Neuronal stem cell (in vitro differentiated cells): ENCODE measurements at regions not wholly inside any gene's neighbourhood (a gene's known extent, or its start where the extent isn't known, plus 50 kb on each side); places are given as distances from the start of the nearest gene placed in this dataset.

Source experiments
- DNase-seq: peaks from one replicate; pipeline ENCODE4 v3.0.0-alpha.2; 2013; ENCODE audit warnings: low spot score
- H2AFZ ChIP-seq: one replicate; pipeline ENCODE4 v1.6.1; 2013; ENCODE audit warnings: mild to moderate bottlenecking, low read length, inconsistent platforms
- H2AK5ac ChIP-seq: 2 replicates; pipeline ENCODE4 v1.6.1; 2013; ENCODE audit warnings: low read depth, mild to moderate bottlenecking, inconsistent platforms, low read length, moderate library complexity, mixed read lengths
- H2BK120ac ChIP-seq: 2 replicates; pipeline ENCODE4 v1.6.1; 2013; ENCODE audit warnings: low read depth, mild to moderate bottlenecking, inconsistent platforms, low read length, moderate library complexity, mixed read lengths
- H2BK12ac ChIP-seq: one replicate; pipeline ENCODE4 v1.6.1; 2013; ENCODE audit warnings: low read length, inconsistent platforms
- H2BK15ac ChIP-seq: 2 replicates; pipeline ENCODE4 v1.6.1; 2013; ENCODE audit warnings: mild to moderate bottlenecking, low read length, inconsistent platforms, mixed read lengths
- H2BK5ac ChIP-seq: one replicate; pipeline ENCODE4 v1.6.1; 2013; ENCODE audit warnings: inconsistent platforms, mild to moderate bottlenecking, low read length, moderate library complexity
- H3K14ac ChIP-seq: one replicate; pipeline ENCODE4 v1.6.1; 2013; ENCODE audit warnings: low read length, inconsistent platforms
- H3K18ac ChIP-seq: 2 replicates; pipeline ENCODE4 v1.6.1; 2013; ENCODE audit warnings: low read length, inconsistent platforms
- H3K23ac ChIP-seq: 2 replicates; pipeline ENCODE4 v1.6.1; 2013; ENCODE audit warnings: low read depth, mild to moderate bottlenecking, mixed read lengths, low read length, inconsistent platforms; ENCODE audit not compliant: poor library complexity
- H3K27ac ChIP-seq: replicated peaks from 3 replicates; pipeline ENCODE4 v1.5.1; 2013; ENCODE audit warnings: low read length, inconsistent platforms
- H3K27me3 ChIP-seq, 3 experiments: 2 replicates each; pipeline ENCODE4 v1.6.1; 2013; ENCODE audit warnings: low read length in 3 of 3, mild to moderate bottlenecking in 2 of 3, inconsistent platforms in 1 of 3, low read depth in 1 of 3, mixed read lengths in 1 of 3, moderate library complexity in 1 of 3; ENCODE audit not compliant: control insufficient read depth in 3 of 3, insufficient read depth in 3 of 3
- H3K36me3 ChIP-seq, 2 donors: replicated peaks in 1 of 2; 2 replicates each; pipeline ENCODE4 v1.6.1; 2013; ENCODE audit warnings: low read length in 2 of 2; ENCODE audit not compliant: control insufficient read depth in 2 of 2, insufficient read depth in 2 of 2
- H3K4ac ChIP-seq: 2 replicates; pipeline ENCODE4 v1.6.1; 2013; ENCODE audit warnings: inconsistent platforms, mild to moderate bottlenecking, low read length, moderate library complexity
- H3K4me1 ChIP-seq, 2 donors: 1 replicate in 1 of 2; 2 replicates in 1 of 2; pipeline ENCODE4 v1.6.1; 2013; ENCODE audit warnings: low read length in 2 of 2, low read depth in 1 of 2; ENCODE audit not compliant: control insufficient read depth in 2 of 2, insufficient read depth in 1 of 2
- H3K4me2 ChIP-seq: one replicate; pipeline ENCODE4 v1.6.1; 2013; ENCODE audit warnings: mild to moderate bottlenecking, low read length, inconsistent platforms; ENCODE audit not compliant: insufficient read depth, poor library complexity, severe bottlenecking
- H3K4me3 ChIP-seq, 2 donors: 2 replicates each; pipeline ENCODE4 v1.5.1; 2013; ENCODE audit warnings: low read length in 2 of 2, mild to moderate bottlenecking in 2 of 2, inconsistent platforms in 1 of 2, moderate library complexity in 1 of 2
- H3K79me1 ChIP-seq: one replicate; pipeline ENCODE4 v1.6.1; 2013; ENCODE audit warnings: low read depth, mild to moderate bottlenecking, inconsistent platforms, low read length, moderate library complexity
- H3K9ac ChIP-seq: one replicate; pipeline ENCODE4 v1.6.1; 2013; ENCODE audit warnings: mild to moderate bottlenecking, low read depth, low read length, inconsistent platforms; ENCODE audit not compliant: poor library complexity
- H3K9me3 ChIP-seq, 2 donors: replicated peaks in 1 of 2; 2 replicates each; pipeline versions ENCODE3 to v1.6.1; 2013; ENCODE audit warnings: low read length in 2 of 2, mild to moderate bottlenecking in 2 of 2, inconsistent platforms in 1 of 2, low read depth in 1 of 2, mixed read lengths in 1 of 2, moderate library complexity in 1 of 2; ENCODE audit not compliant: control insufficient read depth in 2 of 2, insufficient read depth in 1 of 2
- H4K8ac ChIP-seq: one replicate; pipeline ENCODE4 v1.6.1; 2013; ENCODE audit warnings: low read depth, mild to moderate bottlenecking, inconsistent platforms, low read length, moderate library complexity
- H4K91ac ChIP-seq: one replicate; pipeline ENCODE4 v1.6.1; 2013; ENCODE audit warnings: low read length, low read depth, mild to moderate bottlenecking, inconsistent platforms; ENCODE audit not compliant: poor library complexity
- WGBS, 2 donors: extraction: QIAGEN DNeasy Blood & Tissue Kit; methylation state at CpG; one replicate each; pipeline ENCODE4 v1.1.7; 2013; ENCODE audit warnings: missing lambda C conversion rate in 2 of 2, mixed read lengths in 1 of 2; ENCODE audit not compliant: insufficient read length in 2 of 2, insufficient replicate concordance in 1 of 2; ENCODE audit errors: extremely low coverage in 2 of 2; 5-methylcytosine and 5-hydroxymethylcytosine counted together

GRCh38 chr9:38207247-38207778, 138.3 kb upstream of the SHB start:
- DNase-seq: no peak
- Histone ChIP-seq H2BK15ac (no peak overlapping the region), H3K14ac (no peak overlapping the region)

GRCh38 chr9:38205279-38205678, 136.3 kb upstream of the SHB start:
- peaks cover 0 to 5% of the 10 kb centered on the region in 2 donors for H3K9me3 ChIP-seq

More at GRCh38 chr9:38207247-38207778, 138.3 kb upstream of the SHB start:
- no peak overlapping the region for H4K91ac ChIP-seq
- WGBS, 2 donors: no CpG with 5 or more reads among the region's 3 CpGs
- peaks cover 3 to 11% of the 10 kb centered on the region in 2 donors for H3K4me1 ChIP-seq
- H2BK5ac ChIP-seq: no peak overlapping the region
- no peak overlapping the region for H3K27ac ChIP-seq
- no peak overlapping the region for H2BK120ac ChIP-seq
- H3K9ac ChIP-seq: no peak overlapping the region
- H3K9me3 ChIP-seq: peaks cover 0 to 5% of the 10 kb centered on the region in 2 donors
- no peak overlapping the region for H3K4me3 ChIP-seq
- H2BK12ac ChIP-seq: no peak overlapping the region
- no peaks in the 10 kb centered on the region for H3K79me1 ChIP-seq
- H3K4me2 ChIP-seq: no peak overlapping the region
- H4K8ac ChIP-seq: no peak overlapping the region
- H3K27me3 ChIP-seq: no peaks in the 10 kb centered on the region
- H3K36me3 ChIP-seq: no peaks in the 10 kb centered on the region
- no peak overlapping the region for H3K4ac ChIP-seq
- no peak overlapping the region for H2AFZ ChIP-seq
- H3K18ac ChIP-seq: no peak overlapping the region
- no peak overlapping the region for H3K23ac ChIP-seq
- no peak overlapping the region for H2AK5ac ChIP-seq

GRCh38 chr9:38202336-38202938, 133.4 kb upstream of the SHB start:
- no peak for DNase-seq
- H3K23ac ChIP-seq: no peak overlapping the region
- H2AFZ ChIP-seq: no peak overlapping the region
- no peaks in the 10 kb centered on the region for H3K36me3 ChIP-seq
- no peak overlapping the region for H4K91ac ChIP-seq
- no peak overlapping the region for H2BK120ac ChIP-seq
- no peaks in the 10 kb centered on the region for H3K27me3 ChIP-seq
- no peak overlapping the region for H3K9ac ChIP-seq
- no peak overlapping the region for H3K18ac ChIP-seq
- no peak overlapping the region for H2BK5ac ChIP-seq
- WGBS, 2 donors: no CpG with 5 or more reads among the region's 7 CpGs
- no peak overlapping the region for H2AK5ac ChIP-seq
- H3K14ac ChIP-seq: no peak overlapping the region
- H3K9me3 ChIP-seq: peaks cover 0 to 3% of the 10 kb centered on the region in 2 donors
- no peak overlapping the region for H3K27ac ChIP-seq
- H2BK12ac ChIP-seq: no peak overlapping the region
- H3K4ac ChIP-seq: no peak overlapping the region
- no peaks in the 10 kb centered on the region for H3K79me1 ChIP-seq
- no peak overlapping the region for H3K4me2 ChIP-seq
- no peak overlapping the region for H4K8ac ChIP-seq
- no peak overlapping the region for H3K4me3 ChIP-seq
- H2BK15ac ChIP-seq: no peak overlapping the region
- H3K4me1 ChIP-seq: peaks cover 0 to 11% of the 10 kb centered on the region in 2 donors

More at GRCh38 chr9:38205279-38205678, 136.3 kb upstream of the SHB start:
- Histone ChIP-seq H3K36me3 (no peaks in the 10 kb centered on the region), H3K27ac (no peak overlapping the region), H3K18ac (no peak overlapping the region), H3K4ac (no peak overlapping the region), H3K4me3 (no peak overlapping the region), H2AK5ac (no peak overlapping the region), H2BK120ac (no peak overlapping the region), H3K27me3 (no peaks in the 10 kb centered on the region), H2BK5ac (no peak overlapping the region), H2BK12ac (no peak overlapping the region), H2AFZ (no peak overlapping the region), H3K9ac (no peak overlapping the region), H3K4me2 (no peak overlapping the region), H3K79me1 (no peaks in the 10 kb centered on the region), H3K4me1 (peaks cover 0 to 11% of the 10 kb centered on the region in 2 donors), H3K23ac (no peak overlapping the region), H3K14ac (no peak overlapping the region), H4K8ac (no peak overlapping the region), H4K91ac (no peak overlapping the region), H2BK15ac (no peak overlapping the region)
- DNase-seq: no peak

- no peaks in the 10 kb centered on the region for H3K27me3 ChIP-seq
- H2BK15ac ChIP-seq: no peak overlapping the region
- H4K8ac ChIP-seq: no peak overlapping the region
- no peaks in the 10 kb centered on the region for H3K9me3 ChIP-seq
- no peak overlapping the region for H3K14ac ChIP-seq
- no peak overlapping the region for H3K4me2 ChIP-seq
- H2AK5ac ChIP-seq: no peak overlapping the region
- H3K27ac ChIP-seq: no peak overlapping the region
- no peak overlapping the region for H3K9ac ChIP-seq
- WGBS, 2 donors: no CpG with 5 or more reads among the region's 3 CpGs
- no peaks in the 10 kb centered on the region for H3K36me3 ChIP-seq
- H3K4me1 ChIP-seq: peaks cover 0 to 11% of the 10 kb centered on the region in 2 donors
- no peak overlapping the region for H2BK12ac ChIP-seq
- H3K18ac ChIP-seq: no peak overlapping the region
- H2AFZ ChIP-seq: no peak overlapping the region
- H2BK5ac ChIP-seq: no peak overlapping the region
- no peak overlapping the region for H3K4me3 ChIP-seq
- H2BK120ac ChIP-seq: no peak overlapping the region
- H3K23ac ChIP-seq: no peak overlapping the region
- H3K79me1 ChIP-seq: no peaks in the 10 kb centered on the region
- no peak for DNase-seq
- no peak overlapping the region for H4K91ac ChIP-seq
- H3K4ac ChIP-seq: no peak overlapping the region
Measured at GRCh38 chr9:38201844-38202243, 132.8 kb upstream of the SHB start.
